HL-60 (cell line): ENCODE measurements at regions not wholly inside any gene's neighbourhood (a gene's known extent, or its start where the extent isn't known, plus 50 kb on each side); places are given as distances from the start of the nearest gene placed in this dataset.

Source experiments
- DNase-seq, 2 experiments: peaks; one replicate each; pipeline ENCODE4 v3.0.0-alpha.2; 2010 to 2020; ENCODE audit warnings: low read depth in 1 of 2, low spot score in 1 of 2
- H3K27ac ChIP-seq: fragments of 250-450 bp; sonication (Bioruptor Pico); replicated peaks from 2 replicates; pipeline ENCODE4 v1.5.1; 2020; ENCODE audit warnings: mild to moderate bottlenecking, moderate library complexity
- H3K27me3 ChIP-seq: fragments of 250-450 bp; sonication (Bioruptor Pico); 2 replicates; pipeline ENCODE4 v1.5.1; 2021; ENCODE audit warnings: mild to moderate bottlenecking, moderate library complexity; ENCODE audit not compliant: insufficient read depth, poor library complexity, severe bottlenecking
- H3K4me3 ChIP-seq: replicated peaks from 2 replicates; pipeline ENCODE4 v1.5.1; 2011; ENCODE audit warnings: mild to moderate bottlenecking, control low read depth, low read length; ENCODE audit not compliant: insufficient read depth
- GABPA ChIP-seq: IDR thresholded peaks from 2 replicates; pipeline ENCODE4 v1.6.1; 2012; ENCODE audit warnings: low read depth
- POLR2AphosphoS5 ChIP-seq: IDR thresholded peaks from 2 replicates; pipeline ENCODE4 v1.6.1; 2012; ENCODE audit warnings: low read depth
- SPI1 ChIP-seq: IDR thresholded peaks from 2 replicates; pipeline ENCODE4 v1.6.1; 2012; ENCODE audit warnings: low read depth, mild to moderate bottlenecking, borderline replicate concordance
- TF ChIP-seq, protein P1 (sequence below): IDR thresholded peaks from one replicate; pipeline ENCODE4 v1.5.1; 2011; ENCODE audit warnings: low read length, control low read depth, inconsistent platforms; ENCODE audit not compliant: insufficient read depth
- TF ChIP-seq, protein P2 (sequence below): IDR thresholded peaks from 2 replicates; pipeline ENCODE4 v1.6.1; 2012; ENCODE audit warnings: low read depth; ENCODE audit not compliant: insufficient replicate concordance

DNA sequence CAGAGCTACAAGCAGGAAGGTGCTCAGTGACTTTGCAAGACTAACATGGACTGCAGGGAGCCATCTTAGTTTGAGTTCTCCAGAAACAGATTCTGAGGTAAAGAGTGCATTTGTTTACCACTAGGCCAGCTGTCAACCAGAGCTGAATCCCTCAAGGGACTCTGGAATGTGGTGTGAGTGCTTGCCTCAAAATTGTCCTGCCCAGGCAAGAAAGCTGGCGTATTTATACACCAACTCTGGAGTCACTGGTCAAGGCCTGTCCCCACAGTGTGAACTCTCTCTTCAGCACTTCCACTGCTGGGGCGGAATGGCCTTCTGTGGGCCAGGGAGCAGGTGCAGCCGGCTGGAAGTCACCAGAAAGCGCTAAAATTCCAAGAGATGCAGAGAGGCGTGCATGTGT is 139.2 kb upstream of the TBCA start:
- Histone ChIP-seq H3K27ac (no peak overlapping the region), H3K4me3 (no peak overlapping the region), H3K27me3 (no peaks in the 10 kb centered on the region)
- TF ChIP-seq GABPA, result no peak
- TF ChIP-seq, protein P1, sequence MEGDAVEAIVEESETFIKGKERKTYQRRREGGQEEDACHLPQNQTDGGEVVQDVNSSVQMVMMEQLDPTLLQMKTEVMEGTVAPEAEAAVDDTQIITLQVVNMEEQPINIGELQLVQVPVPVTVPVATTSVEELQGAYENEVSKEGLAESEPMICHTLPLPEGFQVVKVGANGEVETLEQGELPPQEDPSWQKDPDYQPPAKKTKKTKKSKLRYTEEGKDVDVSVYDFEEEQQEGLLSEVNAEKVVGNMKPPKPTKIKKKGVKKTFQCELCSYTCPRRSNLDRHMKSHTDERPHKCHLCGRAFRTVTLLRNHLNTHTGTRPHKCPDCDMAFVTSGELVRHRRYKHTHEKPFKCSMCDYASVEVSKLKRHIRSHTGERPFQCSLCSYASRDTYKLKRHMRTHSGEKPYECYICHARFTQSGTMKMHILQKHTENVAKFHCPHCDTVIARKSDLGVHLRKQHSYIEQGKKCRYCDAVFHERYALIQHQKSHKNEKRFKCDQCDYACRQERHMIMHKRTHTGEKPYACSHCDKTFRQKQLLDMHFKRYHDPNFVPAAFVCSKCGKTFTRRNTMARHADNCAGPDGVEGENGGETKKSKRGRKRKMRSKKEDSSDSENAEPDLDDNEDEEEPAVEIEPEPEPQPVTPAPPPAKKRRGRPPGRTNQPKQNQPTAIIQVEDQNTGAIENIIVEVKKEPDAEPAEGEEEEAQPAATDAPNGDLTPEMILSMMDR, result no peak
- TF ChIP-seq POLR2AphosphoS5, result no peak
- TF ChIP-seq, protein P2, sequence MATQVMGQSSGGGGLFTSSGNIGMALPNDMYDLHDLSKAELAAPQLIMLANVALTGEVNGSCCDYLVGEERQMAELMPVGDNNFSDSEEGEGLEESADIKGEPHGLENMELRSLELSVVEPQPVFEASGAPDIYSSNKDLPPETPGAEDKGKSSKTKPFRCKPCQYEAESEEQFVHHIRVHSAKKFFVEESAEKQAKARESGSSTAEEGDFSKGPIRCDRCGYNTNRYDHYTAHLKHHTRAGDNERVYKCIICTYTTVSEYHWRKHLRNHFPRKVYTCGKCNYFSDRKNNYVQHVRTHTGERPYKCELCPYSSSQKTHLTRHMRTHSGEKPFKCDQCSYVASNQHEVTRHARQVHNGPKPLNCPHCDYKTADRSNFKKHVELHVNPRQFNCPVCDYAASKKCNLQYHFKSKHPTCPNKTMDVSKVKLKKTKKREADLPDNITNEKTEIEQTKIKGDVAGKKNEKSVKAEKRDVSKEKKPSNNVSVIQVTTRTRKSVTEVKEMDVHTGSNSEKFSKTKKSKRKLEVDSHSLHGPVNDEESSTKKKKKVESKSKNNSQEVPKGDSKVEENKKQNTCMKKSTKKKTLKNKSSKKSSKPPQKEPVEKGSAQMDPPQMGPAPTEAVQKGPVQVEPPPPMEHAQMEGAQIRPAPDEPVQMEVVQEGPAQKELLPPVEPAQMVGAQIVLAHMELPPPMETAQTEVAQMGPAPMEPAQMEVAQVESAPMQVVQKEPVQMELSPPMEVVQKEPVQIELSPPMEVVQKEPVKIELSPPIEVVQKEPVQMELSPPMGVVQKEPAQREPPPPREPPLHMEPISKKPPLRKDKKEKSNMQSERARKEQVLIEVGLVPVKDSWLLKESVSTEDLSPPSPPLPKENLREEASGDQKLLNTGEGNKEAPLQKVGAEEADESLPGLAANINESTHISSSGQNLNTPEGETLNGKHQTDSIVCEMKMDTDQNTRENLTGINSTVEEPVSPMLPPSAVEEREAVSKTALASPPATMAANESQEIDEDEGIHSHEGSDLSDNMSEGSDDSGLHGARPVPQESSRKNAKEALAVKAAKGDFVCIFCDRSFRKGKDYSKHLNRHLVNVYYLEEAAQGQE, result no peak
- no peak for TF ChIP-seq SPI1
- no peak for DNase-seq

DNA sequence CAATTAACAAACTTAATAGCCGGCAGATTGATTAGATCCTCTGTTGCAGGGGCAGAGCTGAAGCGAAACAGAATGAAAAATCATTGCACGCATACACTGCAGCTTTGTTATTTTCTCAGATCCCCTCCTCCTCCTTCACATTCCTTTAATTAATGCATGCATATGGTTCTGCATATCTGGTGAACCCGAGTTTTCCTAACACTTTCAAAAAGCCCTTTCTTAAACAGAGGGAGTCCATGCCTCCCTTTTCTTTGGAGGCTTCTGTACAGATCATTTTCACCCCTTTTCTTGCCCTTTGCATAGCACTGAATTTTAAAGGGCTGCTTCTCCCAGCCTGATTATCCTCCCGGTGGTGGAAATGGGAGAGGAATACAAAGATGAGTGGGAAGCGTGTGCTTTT is 136.6 kb upstream of the TBCA start:
- no peak for DNase-seq
- Histone ChIP-seq H3K27ac (no peak overlapping the region), H3K27me3 (no peaks in the 10 kb centered on the region), H3K4me3 (no peak overlapping the region)
- TF ChIP-seq SPI1, result no peak
- TF ChIP-seq, protein P2, result no peak
- TF ChIP-seq, protein P1, result no peak
- TF ChIP-seq POLR2AphosphoS5, result no peak
- no peak for TF ChIP-seq GABPA

DNA sequence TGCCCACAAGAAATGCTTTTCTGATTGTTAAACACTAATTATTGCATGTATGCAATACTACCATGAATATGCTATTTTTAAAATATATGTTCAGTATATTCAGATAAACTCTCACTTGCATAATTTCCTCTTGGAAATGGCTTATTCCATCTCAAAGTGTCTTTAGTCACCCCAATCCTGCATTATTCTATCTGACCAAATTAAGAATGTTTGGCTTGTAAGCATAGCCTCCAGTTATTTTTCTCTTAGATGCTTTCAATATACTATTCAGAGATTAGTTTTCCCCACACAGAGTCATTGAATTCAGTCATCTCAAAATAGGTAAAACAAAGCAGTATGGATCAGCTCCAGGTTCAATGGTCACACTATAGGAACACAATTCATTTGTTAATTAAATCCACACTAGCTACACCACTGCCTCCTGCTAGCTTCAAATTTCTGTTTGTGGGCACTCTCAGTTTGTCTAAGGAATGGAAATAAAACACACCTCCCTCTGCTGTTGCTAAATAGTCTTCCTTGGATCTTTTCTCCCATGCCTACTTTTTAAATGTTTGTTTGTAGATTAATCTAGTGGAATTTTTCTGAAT is 134.6 kb upstream of the TBCA start:
- TF ChIP-seq, protein P2, result no peak
- no peak for TF ChIP-seq POLR2AphosphoS5
- Histone ChIP-seq H3K4me3 (no peak overlapping the region), H3K27me3 (no peaks in the 10 kb centered on the region), H3K27ac (no peak overlapping the region)
- DNase-seq, result no peak

DNA sequence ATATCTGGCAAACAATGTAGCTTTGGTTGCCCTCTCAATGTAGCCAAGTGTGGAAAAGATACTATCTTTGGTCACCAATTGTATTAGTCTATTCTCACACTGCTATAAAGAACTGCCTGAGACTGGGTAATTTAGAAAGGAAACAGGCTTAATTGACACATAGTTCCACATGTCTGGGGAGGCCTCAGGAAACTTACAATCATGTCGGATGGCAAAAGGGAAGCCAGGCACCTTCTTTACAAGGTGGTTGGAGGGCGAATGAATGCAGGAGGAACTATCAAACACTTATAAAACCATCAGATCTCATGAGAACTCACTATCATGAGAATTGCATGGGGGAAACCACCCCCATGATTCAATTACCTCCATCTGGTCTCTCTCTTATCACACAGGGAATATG is 133.1 kb upstream of the TBCA start:
- Histone ChIP-seq H3K27ac (no peak overlapping the region), H3K4me3 (no peak overlapping the region), H3K27me3 (no peaks in the 10 kb centered on the region)
- DNase-seq, result no peak
- no peak for TF ChIP-seq GABPA
- TF ChIP-seq, protein P1, result no peak
- no peak for TF ChIP-seq POLR2AphosphoS5
- TF ChIP-seq SPI1, result no peak
- TF ChIP-seq, protein P2, result no peak
